GM21717 (cell line): ENCODE measurements at regions not wholly inside any gene's neighbourhood (a gene's known extent, or its start where the extent isn't known, plus 50 kb on each side); places are given as distances from the start of the nearest gene placed in this dataset.
"Not testable (repeated sequence)": the region's sequence is repeated elsewhere in the genome, so short reads cannot be mapped to it uniquely, and the experiment has no call there.

Experiments
- ATAC-seq: cut with Tn5 transposase; IDR thresholded peaks from one replicate; pipeline ENCODE4 v1.9.1; 2021; ENCODE audit warnings: mild to moderate bottlenecking, moderate library complexity; ENCODE audit not compliant: unreplicated experiment

GRCh38 chr6:120826253-120826652 is 508.0 kb downstream of the TBC1D32 start:
- ATAC-seq: no peak

DNA sequence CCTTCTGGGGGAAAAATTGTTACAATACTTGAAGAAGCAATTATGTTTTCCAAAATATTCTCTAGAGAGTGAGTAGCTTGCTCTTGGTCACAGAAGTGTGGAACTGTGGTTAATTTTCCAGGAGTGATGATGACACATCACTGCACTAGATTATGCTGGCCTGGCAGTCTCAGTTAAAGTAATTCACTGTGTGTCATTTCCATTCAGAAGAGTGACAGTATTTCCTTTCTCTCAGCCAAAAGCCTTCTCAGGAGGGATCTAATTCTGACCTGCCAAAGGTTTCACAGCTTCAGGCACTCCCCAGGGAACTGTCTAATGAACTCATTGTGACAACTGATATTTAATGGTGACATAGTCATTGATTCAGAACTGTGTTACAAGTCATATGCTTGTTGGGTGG is 517.5 kb downstream of the TBC1D32 start:
- no peak for ATAC-seq

DNA sequence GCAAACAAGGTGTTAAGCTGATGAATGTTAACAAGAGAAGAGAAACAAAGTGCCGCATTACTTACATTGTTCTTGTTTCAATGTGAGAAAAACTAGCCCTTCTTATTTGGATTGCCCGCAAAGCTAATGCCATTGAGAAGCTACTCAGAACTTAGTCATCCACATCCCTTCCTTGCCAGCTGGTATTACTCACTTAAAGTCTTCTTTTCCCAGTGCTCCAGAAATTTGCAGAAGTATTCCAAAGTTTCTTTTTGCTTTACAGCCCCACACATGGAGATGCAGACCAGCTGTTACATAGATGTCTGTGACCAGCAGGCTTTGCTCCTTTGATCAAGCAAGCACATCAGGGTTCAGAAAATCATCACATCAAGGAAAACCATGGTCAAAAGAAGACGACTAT is 529.0 kb downstream of the TBC1D32 start:
- no peak for ATAC-seq

DNA sequence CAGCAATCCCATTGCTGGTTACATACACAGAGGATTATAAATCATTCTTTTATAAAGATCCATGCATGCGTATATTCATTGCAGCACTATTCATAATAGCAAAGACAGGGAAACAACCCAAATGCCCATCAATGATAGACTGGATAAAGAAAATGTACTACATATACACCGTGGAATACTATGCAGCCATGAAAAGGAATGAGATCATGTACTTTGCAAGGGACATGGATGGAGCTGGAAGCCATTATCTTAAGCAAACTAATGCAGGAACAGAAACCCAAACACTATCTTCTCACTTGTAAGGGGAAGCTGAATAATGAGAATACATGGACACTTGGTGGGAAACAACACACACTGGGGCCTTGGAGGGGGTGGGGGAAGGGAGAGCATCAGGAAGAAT is 529.7 kb downstream of the TBC1D32 start:
- no peak for ATAC-seq

DNA sequence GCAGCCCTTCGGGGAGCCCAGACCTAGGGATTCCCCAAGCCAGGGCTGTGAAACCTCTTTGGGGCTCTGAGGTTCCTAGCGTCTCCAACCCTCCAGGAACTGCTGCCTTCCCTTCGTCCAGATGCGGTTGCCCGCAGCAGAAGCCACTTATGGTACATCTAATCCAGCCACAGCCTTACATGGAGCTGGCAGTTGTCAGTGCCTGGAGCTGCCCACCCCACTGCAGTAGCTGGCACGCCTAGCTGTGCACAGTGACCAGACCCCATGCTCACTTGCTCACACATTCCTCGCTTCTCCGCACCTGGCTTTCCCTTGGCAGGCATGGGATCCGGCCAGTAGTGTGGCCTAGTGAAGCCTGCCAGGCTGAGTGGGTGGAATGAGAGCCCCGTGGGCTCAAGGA is 547.6 kb downstream of the TBC1D32 start:
- no peak for ATAC-seq

DNA sequence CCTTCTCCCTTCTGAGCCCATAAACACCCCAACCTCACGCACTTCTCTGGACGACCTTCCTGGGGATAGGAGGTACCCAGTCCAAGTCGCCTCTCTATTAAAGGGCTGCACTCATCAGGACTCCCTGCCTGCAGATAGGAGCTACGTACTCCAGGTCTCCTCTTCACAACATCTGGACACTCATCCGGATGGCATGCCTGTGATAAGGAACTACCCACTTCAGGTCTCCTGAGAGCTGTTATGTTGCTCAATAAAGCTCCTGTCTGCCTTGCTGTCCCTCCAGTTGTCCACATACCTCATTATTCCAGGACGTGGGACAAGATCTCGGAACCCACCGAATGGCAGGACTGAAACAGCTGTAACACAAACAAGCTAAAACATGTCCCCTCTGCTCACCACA is 548.0 kb downstream of the TBC1D32 start:
- no peak for ATAC-seq

GRCh38 chr6:120785459-120786086 is 548.7 kb downstream of the TBC1D32 start:
- no peak for ATAC-seq

DNA sequence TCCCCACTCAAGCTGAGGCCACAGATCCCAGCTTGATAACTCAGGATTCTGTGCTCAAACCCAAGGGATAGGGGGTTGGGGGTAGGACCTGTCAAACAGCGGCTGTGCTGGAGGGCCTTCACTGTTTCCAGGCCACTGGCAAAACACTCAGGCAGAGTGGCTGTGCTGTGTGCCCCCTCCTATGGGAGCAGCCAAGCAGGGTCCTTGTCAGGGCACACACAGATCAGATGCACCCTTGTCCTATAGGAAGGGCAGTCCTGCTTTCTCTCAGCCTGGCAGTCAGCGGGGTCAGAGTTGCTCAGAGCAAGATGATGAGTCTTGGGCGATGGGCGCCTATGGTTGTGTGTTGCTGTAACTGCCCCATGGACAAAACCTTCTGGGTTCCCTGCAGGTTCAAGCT is 554.8 kb downstream of the TBC1D32 start:
- ATAC-seq: no peak

GRCh38 chr6:120775698-120776097 is 558.6 kb downstream of the TBC1D32 start:
- ATAC-seq: no peak

DNA sequence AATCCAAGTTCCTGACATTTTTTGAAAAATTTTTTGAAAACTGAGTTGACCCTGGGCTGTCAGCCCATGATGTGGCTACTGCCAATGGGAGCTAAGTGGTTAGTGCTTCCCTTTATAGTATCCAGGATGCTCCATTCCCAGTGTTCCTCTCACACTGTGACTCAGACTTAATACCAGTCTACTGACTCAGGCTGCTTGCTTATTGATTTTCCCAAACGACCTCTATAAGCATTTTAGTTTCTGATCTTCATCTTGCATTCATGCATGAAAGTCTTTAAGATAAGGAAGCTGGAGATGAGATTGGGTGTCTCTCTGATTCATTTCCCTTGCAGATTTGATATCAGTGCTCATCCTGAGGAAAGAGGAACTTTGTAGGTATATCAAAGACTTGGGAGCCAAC is 560.0 kb downstream of the TBC1D32 start:
- no peak for ATAC-seq

DNA sequence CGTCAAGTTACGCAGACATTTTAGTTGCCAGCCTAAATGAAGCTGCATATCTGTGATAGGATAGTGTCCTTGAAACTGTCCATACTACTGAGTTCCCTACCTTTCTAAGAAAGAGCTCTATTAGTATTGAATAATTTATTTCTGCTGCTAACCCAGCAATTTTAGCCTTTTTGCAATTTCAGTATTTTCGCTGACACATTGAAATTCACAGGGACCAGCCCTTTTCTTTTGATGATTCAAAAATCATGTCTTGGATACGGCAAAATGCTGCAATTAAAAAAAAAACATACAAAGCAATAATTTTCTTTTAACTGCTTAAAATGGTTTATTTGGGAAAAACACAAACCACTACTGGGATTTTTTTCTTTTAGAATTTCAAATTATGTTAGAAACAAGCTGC is 563.3 kb downstream of the TBC1D32 start:
- no peak for ATAC-seq

- ATAC-seq: no peak
Observed at GRCh38 chr6:120764312-120764711, 570.0 kb downstream of the TBC1D32 start.

GRCh38 chr6:120759570-120759969 is 574.7 kb downstream of the TBC1D32 start:
- no peak for ATAC-seq

- not testable (repeated sequence) for ATAC-seq
Observed at GRCh38 chr6:120748574-120748973, 585.7 kb downstream of the TBC1D32 start.

DNA sequence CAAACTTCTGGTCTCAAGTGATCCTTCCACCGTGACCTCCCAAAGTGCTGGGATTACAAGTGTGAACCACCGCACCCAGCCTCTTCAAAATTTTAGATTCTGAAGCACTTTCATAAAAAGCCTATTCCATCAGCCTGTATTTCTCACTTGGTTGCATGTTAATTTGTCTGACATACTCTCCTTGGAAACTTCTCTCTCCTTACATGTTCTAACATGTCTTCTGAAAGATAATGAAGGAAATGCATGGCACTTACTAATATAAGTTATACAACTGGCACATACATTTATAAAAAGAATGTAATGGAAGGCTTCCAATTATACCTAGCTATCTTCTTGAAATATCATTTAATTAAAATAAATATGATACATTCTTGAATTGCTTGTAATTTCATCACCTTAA is 597.5 kb downstream of the TBC1D32 start:
- no peak for ATAC-seq

DNA sequence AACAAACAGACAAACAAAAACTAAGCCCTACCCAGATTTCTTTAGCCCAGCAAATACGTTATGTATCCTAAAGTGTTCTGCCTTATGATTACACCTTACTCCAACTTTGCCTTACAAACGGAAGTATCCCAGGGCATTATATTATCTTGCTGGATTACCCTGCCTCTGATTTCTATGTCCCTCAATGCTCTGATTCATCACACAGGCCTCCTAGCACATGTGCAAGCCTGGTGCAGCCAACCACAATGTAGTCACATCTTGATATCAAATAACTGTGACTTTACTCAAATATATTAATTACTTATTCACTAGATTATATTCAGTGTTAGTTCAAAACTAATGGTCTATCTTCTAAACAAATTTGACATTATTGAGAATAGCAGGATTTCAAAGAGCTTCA is 598.6 kb downstream of the TBC1D32 start:
- ATAC-seq: no peak

DNA sequence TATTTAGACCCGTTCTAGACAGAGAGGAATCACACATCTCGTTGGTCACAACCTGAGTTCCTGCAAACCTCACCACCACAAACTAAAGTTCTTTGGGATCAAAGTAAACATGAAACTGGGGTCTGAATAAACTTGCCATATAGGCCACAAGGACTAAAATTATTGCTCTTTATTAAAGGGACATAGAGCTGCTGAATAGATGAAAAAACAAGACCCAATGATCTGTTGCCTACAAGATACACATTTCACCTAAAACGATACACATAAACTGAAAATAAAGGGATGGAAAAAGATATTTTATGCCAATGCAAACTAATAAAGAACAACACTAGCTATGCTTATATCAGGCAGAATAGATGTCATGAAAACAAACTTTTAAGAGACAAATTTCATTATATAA is 623.0 kb downstream of the TBC1D32 start:
- no peak for ATAC-seq

DNA sequence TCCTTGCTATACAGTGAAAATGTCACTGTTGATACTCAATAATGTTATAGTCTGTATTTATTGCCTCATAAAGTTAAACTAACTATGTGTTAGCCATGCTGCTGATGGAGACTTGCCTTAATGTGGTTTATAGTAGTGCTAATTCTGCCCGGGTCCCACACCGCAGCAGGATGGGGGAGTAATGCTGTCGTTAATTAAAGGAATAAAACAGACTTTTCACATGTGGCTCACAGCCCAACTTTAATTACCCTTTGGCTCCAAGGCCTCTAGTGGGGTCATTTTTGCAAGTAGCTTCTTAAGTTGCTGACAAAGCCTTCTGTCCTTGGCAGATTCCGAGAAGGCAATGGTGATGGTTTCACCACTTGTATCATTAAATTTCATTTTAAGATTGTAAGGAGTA is 634.3 kb downstream of the TBC1D32 start:
- ATAC-seq: no peak

GRCh38 chr6:120686492-120686891 is 647.8 kb downstream of the TBC1D32 start:
- no peak for ATAC-seq

- no peak for ATAC-seq
Observed at GRCh38 chr6:120682145-120682544, 652.1 kb downstream of the TBC1D32 start.

GRCh38 chr6:120681204-120681603 is 653.1 kb downstream of the TBC1D32 start:
- no peak for ATAC-seq

- no peak for ATAC-seq
Observed at GRCh38 chr6:120675886-120676285, 658.4 kb downstream of the TBC1D32 start.

DNA sequence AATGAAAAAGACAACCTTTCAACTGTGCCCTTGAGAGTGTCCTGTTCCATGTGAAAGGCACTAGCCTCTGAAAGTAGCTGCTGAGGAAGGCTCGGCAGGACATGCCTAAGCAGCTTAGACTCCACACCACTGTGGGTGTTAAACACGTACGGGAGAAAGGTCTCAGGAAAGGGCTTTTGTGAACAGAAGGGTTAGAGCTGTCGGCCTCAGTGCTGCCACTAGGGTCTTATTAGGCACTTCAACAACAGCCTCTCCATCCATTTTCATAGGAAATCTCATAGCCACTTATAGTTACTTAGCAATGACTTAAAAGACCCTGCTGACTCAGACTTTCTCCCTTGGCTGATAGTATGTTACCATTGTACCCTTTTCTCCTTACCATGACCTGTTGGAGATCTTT is 662.8 kb downstream of the TBC1D32 start:
- ATAC-seq: no peak
